ENCODE measurements at regions not wholly inside any gene's neighbourhood (a gene's known extent, or its start where the extent isn't known, plus 50 kb on each side); places are given as distances from the start of the nearest gene placed in this dataset.

DNA sequence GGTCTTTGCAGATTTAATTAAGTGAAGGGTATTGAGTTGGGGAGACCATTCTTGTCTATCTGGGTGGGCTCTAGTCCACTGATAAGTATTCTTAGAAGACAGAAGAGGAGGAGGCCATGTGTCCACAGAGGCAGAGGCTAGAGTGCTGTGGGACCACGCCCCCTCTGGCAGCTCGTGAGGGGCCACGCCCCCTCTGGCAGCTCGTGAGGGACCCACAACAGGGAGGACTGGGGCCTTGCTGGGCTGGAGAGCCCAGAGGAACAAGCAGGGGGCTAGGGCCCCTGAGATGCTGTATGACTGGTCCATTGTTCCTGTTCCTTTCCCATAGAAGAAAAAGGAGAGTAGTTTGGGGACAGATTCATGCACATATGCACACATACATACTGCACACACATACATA lies 106.8 kb downstream of the METRNL start:
- TF ChIP-seq, protein P1, sequence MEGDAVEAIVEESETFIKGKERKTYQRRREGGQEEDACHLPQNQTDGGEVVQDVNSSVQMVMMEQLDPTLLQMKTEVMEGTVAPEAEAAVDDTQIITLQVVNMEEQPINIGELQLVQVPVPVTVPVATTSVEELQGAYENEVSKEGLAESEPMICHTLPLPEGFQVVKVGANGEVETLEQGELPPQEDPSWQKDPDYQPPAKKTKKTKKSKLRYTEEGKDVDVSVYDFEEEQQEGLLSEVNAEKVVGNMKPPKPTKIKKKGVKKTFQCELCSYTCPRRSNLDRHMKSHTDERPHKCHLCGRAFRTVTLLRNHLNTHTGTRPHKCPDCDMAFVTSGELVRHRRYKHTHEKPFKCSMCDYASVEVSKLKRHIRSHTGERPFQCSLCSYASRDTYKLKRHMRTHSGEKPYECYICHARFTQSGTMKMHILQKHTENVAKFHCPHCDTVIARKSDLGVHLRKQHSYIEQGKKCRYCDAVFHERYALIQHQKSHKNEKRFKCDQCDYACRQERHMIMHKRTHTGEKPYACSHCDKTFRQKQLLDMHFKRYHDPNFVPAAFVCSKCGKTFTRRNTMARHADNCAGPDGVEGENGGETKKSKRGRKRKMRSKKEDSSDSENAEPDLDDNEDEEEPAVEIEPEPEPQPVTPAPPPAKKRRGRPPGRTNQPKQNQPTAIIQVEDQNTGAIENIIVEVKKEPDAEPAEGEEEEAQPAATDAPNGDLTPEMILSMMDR (IDR thresholded peaks at IDR 0.05) = no peak
- no peak for TF ChIP-seq POLR2A (IDR thresholded peaks at IDR 0.05)
